ENCODE measurements at regions not wholly inside any gene's neighbourhood (a gene's known extent, or its start where the extent isn't known, plus 50 kb on each side); places are given as distances from the start of the nearest gene placed in this dataset.
"Not testable (repeated sequence)": the region's sequence is repeated elsewhere in the genome, so short reads cannot be mapped to it uniquely, and the experiment has no call there.

DNA sequence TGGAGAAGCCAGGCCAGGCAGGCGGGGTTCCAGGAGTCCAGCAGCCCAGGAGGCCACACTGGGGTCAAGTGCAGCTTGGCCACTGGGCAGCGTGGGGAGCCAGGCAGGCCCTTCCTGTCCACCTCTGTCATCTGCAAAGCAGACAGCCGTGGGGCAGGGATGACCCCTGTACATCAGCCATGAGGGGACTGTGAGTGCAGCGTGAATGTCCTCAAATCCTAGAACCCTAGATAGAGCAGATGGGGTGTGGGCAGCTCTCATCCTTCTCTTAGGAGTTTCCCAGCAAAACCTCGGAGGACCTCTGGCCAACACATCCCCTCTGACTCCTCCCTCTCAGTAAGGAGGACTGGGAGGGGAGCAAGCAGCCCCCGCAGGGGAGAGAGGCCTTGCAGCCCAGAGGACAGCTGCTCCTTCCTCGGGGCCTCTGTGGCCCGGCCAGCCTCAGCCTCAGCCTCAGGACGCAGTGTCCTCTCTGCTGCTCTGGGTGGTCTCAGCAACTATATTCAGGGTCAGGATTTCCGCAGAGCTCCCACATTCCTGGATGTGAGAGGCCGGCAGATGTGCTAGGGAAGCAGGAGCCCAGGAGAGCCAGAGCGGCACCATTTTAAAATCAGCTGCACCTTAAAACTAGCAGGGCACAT, 820.5 kb downstream of the BRD1 start:
- H3K36me3 ChIP-seq: no peaks in the 10 kb centered on the region
- H3K4me1 ChIP-seq (ENCODE audit: control insufficient read depth in 1 of 2, low read depth in 2 of 2): peaks cover 2 to 36% of the 10 kb centered on the region in 2 donors
- DNase-seq (ENCODE audit: low spot score): no peak
- no peak overlapping the region for H3K4me3 ChIP-seq
- H3K27ac ChIP-seq: no peak overlapping the region
- TF ChIP-seq, protein P1, sequence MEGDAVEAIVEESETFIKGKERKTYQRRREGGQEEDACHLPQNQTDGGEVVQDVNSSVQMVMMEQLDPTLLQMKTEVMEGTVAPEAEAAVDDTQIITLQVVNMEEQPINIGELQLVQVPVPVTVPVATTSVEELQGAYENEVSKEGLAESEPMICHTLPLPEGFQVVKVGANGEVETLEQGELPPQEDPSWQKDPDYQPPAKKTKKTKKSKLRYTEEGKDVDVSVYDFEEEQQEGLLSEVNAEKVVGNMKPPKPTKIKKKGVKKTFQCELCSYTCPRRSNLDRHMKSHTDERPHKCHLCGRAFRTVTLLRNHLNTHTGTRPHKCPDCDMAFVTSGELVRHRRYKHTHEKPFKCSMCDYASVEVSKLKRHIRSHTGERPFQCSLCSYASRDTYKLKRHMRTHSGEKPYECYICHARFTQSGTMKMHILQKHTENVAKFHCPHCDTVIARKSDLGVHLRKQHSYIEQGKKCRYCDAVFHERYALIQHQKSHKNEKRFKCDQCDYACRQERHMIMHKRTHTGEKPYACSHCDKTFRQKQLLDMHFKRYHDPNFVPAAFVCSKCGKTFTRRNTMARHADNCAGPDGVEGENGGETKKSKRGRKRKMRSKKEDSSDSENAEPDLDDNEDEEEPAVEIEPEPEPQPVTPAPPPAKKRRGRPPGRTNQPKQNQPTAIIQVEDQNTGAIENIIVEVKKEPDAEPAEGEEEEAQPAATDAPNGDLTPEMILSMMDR (IDR thresholded peaks at IDR 0.05): no peak
- ATAC-seq (ENCODE audit: insufficient number of reproducible peaks, low FRiP score, low read depth): no peak
- H3K27me3 ChIP-seq (replicated peaks; ENCODE audit: insufficient read depth): no peaks in the 10 kb centered on the region
- no peaks in the 10 kb centered on the region for H3K9me3 ChIP-seq

DNA sequence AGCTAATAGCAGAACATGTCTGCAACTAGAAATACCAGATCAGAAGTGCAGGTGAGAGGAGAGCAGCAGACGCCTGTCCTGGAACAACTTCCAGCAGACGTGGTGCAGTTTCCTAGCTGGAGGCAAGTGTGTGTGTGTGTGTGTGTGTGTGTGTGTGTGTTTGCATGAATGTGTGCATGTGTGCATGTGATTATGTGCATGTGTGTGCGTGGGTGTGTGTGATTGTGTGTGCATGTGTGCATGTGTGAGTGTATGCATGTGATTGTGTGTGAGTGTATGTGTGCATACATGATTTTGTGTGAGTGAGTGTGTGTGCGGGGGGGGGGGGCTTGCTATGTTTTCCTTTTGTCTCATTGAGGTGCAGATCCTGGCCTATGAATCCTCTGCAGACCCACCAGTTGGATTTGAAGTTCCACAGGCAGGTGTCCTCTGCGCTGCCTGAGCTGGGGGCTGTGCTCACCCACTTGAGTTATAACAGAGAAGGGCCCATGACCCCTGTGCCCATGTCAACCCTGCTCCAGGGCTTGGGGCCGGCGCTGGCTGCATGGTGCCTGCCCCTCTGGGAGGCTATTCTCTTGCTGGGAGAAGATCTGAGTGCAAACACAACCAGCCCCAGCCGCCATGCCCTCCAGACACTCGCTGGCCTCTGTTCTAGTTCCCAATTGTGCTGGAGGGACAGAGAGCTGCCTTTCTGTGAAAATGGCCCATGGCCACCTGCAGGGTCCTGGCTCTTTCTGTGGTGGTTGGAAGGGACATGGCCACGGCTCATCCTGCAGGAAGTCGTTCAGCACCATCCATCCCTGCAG, 821.3 kb downstream of the BRD1 start:
- DNase-seq (ENCODE audit: low spot score) (no peak), ATAC-seq (ENCODE audit: insufficient number of reproducible peaks, low FRiP score, low read depth) (no peak)
- no peaks in the 10 kb centered on the region for H3K27me3 ChIP-seq (replicated peaks; ENCODE audit: insufficient read depth)
- H3K9me3 ChIP-seq: no peaks in the 10 kb centered on the region
- no peaks in the 10 kb centered on the region for H3K36me3 ChIP-seq
- no peak overlapping the region for H3K27ac ChIP-seq
- no peak overlapping the region for H3K4me3 ChIP-seq
- TF ChIP-seq, protein P1 (IDR thresholded peaks at IDR 0.05): no peak
- peaks cover 0 to 29% of the 10 kb centered on the region in 2 donors for H3K4me1 ChIP-seq (ENCODE audit: control insufficient read depth in 1 of 2, low read depth in 2 of 2)

DNA sequence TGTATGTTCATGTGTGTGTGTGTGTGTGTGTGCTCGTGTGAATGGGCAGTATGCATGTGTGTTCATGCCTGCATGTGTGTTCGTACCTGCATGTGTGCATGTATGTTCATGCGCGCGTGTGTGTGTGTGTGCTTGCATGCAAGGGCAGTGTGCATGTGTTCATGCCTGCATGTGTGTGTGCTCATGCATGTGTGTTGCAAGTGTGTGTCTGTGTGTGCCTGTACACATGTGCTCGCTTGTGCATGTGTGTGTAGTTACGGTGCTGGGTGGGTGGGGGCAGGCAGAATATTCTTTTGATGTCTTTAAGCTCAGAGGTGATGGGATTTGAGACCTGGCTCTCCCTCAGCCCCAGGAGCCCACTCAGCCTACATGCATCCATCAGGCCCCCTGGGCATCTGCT, 822.1 kb downstream of the BRD1 start:
- Histone ChIP-seq H3K4me3 (no peak overlapping the region), H3K4me1 (ENCODE audit: control insufficient read depth in 1 of 2, low read depth in 2 of 2) (peaks cover 0 to 20% of the 10 kb centered on the region in 2 donors), H3K27me3 (replicated peaks; ENCODE audit: insufficient read depth) (no peaks in the 10 kb centered on the region), H3K27ac (no peak overlapping the region), H3K36me3 (no peaks in the 10 kb centered on the region), H3K9me3 (no peaks in the 10 kb centered on the region)
- no peak for DNase-seq (ENCODE audit: low spot score)
- no peak for ATAC-seq (ENCODE audit: insufficient number of reproducible peaks, low FRiP score, low read depth)
- TF ChIP-seq, protein P1 (IDR thresholded peaks at IDR 0.05): no peak

DNA sequence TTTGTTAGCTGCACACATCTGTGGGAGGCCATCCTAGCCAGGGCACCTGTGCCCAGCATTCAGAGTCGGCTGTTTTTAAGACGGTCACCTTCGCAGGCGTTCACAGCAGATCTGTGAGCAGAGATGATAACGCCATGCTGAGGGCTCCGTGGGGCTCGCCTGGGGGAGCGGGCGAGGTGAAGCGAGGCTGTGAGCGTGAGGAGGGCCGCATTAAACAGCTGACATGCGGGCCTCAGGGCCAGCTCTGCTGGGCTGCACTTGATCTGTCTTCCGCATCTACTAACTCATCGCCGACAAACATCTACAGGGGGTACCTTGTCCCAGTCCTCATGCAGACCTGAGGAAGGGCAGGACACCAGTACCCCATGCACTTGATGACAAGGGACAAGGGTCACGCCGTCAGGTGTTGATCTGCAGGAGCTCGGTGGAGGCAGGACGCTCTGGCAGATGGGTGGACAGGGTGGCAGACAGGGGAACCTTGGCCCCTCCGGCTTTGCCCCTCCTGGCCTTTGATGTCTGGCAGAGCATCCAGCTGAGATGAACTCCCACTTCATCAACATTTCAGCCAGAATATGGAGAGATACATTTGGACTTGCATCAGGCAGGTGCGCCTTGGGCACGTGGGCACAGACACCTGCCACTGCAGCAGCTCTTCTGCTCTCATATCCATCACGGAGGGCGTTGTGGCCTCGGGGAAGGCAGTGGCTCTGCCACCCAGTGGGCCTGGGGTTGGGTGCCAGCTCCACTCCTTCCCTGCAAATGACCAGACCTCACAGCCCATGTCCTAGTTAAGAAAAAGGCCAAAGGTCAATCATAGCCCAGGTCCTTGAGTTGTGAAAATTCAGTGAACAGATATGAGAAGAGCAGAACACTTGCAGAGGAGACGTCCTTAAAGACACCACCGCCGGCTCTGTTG, 822.9 kb downstream of the BRD1 start:
- ATAC-seq (ENCODE audit: insufficient number of reproducible peaks, low FRiP score, low read depth) (no peak), DNase-seq (ENCODE audit: low spot score) (no peak)
- Histone ChIP-seq H3K4me3 (no peak overlapping the region), H3K27me3 (replicated peaks; ENCODE audit: insufficient read depth) (no peaks in the 10 kb centered on the region), H3K9me3 (no peaks in the 10 kb centered on the region), H3K4me1 (ENCODE audit: control insufficient read depth in 1 of 2, low read depth in 2 of 2) (peaks cover 0 to 12% of the 10 kb centered on the region in 2 donors), H3K36me3 (no peaks in the 10 kb centered on the region), H3K27ac (no peak overlapping the region)
- TF ChIP-seq, protein P1 (IDR thresholded peaks at IDR 0.05): no peak

DNA sequence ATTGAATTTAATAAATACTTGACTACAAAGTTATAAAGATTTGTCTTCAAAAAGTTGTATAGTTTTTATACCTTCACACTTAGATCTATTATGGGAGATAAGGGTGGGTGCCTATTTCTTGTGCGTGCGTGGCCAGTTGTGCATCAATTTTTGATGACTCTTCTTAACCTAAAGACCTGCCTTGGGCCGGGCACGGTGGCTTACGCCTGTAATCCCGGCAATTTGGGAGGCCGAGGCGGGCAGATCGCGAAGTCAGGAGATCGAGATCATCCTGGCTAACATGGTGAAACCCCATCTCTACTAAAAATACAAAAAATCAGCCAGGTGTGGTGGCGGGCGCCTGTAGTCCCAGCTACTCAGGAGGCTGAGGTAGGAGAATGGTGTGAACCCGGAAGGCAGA, 830.1 kb downstream of the BRD1 start:
- not testable (repeated sequence) for H3K9me3 ChIP-seq; H3K4me1 ChIP-seq (ENCODE audit: control insufficient read depth in 1 of 2, low read depth in 2 of 2); H3K4me3 ChIP-seq; H3K27me3 ChIP-seq (replicated peaks; ENCODE audit: insufficient read depth); DNase-seq (ENCODE audit: low spot score); H3K36me3 ChIP-seq; H3K27ac ChIP-seq; ATAC-seq (ENCODE audit: insufficient number of reproducible peaks, low FRiP score, low read depth)
